ENCODE measurements at regions not wholly inside any gene's neighbourhood (a gene's known extent, or its start where the extent isn't known, plus 50 kb on each side); places are given as distances from the start of the nearest gene placed in this dataset.
A peak's percentile ranks its signal among the peaks of the same experiment; 100 is the strongest.
"Not testable (repeated sequence)": the region's sequence is repeated elsewhere in the genome, so short reads cannot be mapped to it uniquely, and the experiment has no call there.

- no peak for DNase-seq
Observed at GRCh38 chr9:2243666-2244555, 228.8 kb downstream of the SMARCA2 start.

- DNase-seq = no peak
Observed at GRCh38 chr9:2247340-2247739, 232.2 kb downstream of the SMARCA2 start.

- no peak for DNase-seq
Observed at GRCh38 chr9:2248768-2249265, 233.7 kb downstream of the SMARCA2 start.

- no peak for DNase-seq
Observed at GRCh38 chr9:2253636-2254580, 238.8 kb downstream of the SMARCA2 start.

- DNase-seq = no peak
Observed at GRCh38 chr9:2255128-2255527, 240.0 kb downstream of the SMARCA2 start.

- no peak for DNase-seq
Observed at GRCh38 chr9:2257248-2257929, 242.2 kb downstream of the SMARCA2 start.

GRCh38 chr9:2260417-2261306, 245.5 kb downstream of the SMARCA2 start:
- DNase-seq = no peak

- no peak for DNase-seq
Observed at GRCh38 chr9:2261421-2262103, 246.4 kb downstream of the SMARCA2 start.

- no peak for DNase-seq
Observed at GRCh38 chr9:2262386-2263071, 247.4 kb downstream of the SMARCA2 start.

GRCh38 chr9:2263111-2263510, 248.0 kb downstream of the SMARCA2 start:
- DNase-seq = no peak

- no peak for DNase-seq
Observed at GRCh38 chr9:2263665-2264064, 248.5 kb downstream of the SMARCA2 start.

- DNase-seq = no peak
Observed at GRCh38 chr9:2264081-2264480, 248.9 kb downstream of the SMARCA2 start.

- no peak for DNase-seq
Observed at GRCh38 chr9:2267181-2267745, 252.1 kb downstream of the SMARCA2 start.

GRCh38 chr9:2269778-2270177, 254.6 kb downstream of the SMARCA2 start:
- no peak for DNase-seq

GRCh38 chr9:2270565-2270964, 255.4 kb downstream of the SMARCA2 start:
- DNase-seq = no peak

GRCh38 chr9:2271426-2271825, 256.3 kb downstream of the SMARCA2 start:
- peak; percentile 68 for DNase-seq

GRCh38 chr9:2274762-2275161, 259.6 kb downstream of the SMARCA2 start:
- DNase-seq = no peak

- DNase-seq = no peak
Observed at GRCh38 chr9:2276296-2276695, 261.1 kb downstream of the SMARCA2 start.

GRCh38 chr9:2277133-2277532, 262.0 kb downstream of the SMARCA2 start:
- DNase-seq = not testable (repeated sequence)

GRCh38 chr9:2277644-2278043, 262.5 kb downstream of the SMARCA2 start:
- not testable (repeated sequence) for DNase-seq
